Glutamatergic neuron (in vitro differentiated cells): ENCODE measurements at regions not wholly inside any gene's neighbourhood (a gene's known extent, or its start where the extent isn't known, plus 50 kb on each side); places are given as distances from the start of the nearest gene placed in this dataset.
"Not testable (repeated sequence)": the region's sequence is repeated elsewhere in the genome, so short reads cannot be mapped to it uniquely, and the experiment has no call there.

Experiments
- DNase-seq: peaks from one replicate; pipeline ENCODE4 v3.0.0; 2022
- H3K27ac Mint-ChIP-seq: one replicate; pipeline ENCODE4 v1.8.0; 2020; ENCODE audit warnings: mild to moderate bottlenecking, mixed read lengths, inconsistent platforms; ENCODE audit not compliant: unreplicated experiment
- H3K27me3 Mint-ChIP-seq: one replicate; pipeline ENCODE4 v1.8.0; 2020; ENCODE audit warnings: mild to moderate bottlenecking, moderate library complexity, mixed read lengths, inconsistent platforms; ENCODE audit not compliant: unreplicated experiment
- H3K36me3 Mint-ChIP-seq: one replicate; pipeline ENCODE4 v1.8.0; 2020; ENCODE audit warnings: mild to moderate bottlenecking, mixed read lengths, inconsistent platforms; ENCODE audit not compliant: unreplicated experiment
- H3K4me1 Mint-ChIP-seq: one replicate; pipeline ENCODE4 v1.8.0; 2020; ENCODE audit warnings: mild to moderate bottlenecking, low read depth, mixed read lengths, inconsistent platforms; ENCODE audit not compliant: unreplicated experiment
- H3K4me3 Mint-ChIP-seq: one replicate; pipeline ENCODE4 v1.8.0; 2020; ENCODE audit warnings: mild to moderate bottlenecking, mixed read lengths, inconsistent platforms; ENCODE audit not compliant: unreplicated experiment
- H3K9me3 Mint-ChIP-seq: one replicate; pipeline ENCODE4 v1.8.0; 2020; ENCODE audit warnings: mild to moderate bottlenecking, moderate library complexity, mixed read lengths, inconsistent platforms; ENCODE audit not compliant: unreplicated experiment
- TF ChIP-seq, protein P1 (sequence below): fragments of 200-600 bp; sonication (generic); IDR thresholded peaks from one replicate; pipeline ENCODE4 v1.5.0; 2021; ENCODE audit not compliant: partially characterized antibody, unreplicated experiment

DNA sequence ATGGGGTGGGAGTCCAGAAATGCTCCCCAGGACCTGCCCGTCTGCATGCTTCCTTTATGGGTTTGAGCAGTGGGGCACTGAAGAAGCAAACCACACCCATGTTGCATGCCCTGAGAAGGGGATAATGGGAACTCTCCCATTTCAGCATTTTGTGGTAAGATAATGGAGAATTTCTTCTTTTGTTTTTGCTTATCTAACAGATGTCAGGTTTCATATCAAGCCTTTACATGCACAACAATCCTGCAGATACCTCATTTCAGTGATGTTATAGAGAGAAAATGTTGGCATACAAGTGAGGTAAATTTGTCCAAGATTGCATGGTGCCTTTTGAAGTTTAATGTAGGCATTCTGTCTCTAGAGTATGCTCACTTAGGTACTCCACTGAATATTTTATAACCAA lies 177.0 kb downstream of the ALX1 start:
- no peaks in the 10 kb centered on the region for H3K4me1 Mint-ChIP-seq
- H3K36me3 Mint-ChIP-seq: no peaks in the 10 kb centered on the region
- no peak overlapping the region for H3K27ac Mint-ChIP-seq
- H3K4me3 Mint-ChIP-seq: no peak overlapping the region
- TF ChIP-seq, protein P1, sequence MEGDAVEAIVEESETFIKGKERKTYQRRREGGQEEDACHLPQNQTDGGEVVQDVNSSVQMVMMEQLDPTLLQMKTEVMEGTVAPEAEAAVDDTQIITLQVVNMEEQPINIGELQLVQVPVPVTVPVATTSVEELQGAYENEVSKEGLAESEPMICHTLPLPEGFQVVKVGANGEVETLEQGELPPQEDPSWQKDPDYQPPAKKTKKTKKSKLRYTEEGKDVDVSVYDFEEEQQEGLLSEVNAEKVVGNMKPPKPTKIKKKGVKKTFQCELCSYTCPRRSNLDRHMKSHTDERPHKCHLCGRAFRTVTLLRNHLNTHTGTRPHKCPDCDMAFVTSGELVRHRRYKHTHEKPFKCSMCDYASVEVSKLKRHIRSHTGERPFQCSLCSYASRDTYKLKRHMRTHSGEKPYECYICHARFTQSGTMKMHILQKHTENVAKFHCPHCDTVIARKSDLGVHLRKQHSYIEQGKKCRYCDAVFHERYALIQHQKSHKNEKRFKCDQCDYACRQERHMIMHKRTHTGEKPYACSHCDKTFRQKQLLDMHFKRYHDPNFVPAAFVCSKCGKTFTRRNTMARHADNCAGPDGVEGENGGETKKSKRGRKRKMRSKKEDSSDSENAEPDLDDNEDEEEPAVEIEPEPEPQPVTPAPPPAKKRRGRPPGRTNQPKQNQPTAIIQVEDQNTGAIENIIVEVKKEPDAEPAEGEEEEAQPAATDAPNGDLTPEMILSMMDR: no peak
- no peak for DNase-seq
- H3K27me3 Mint-ChIP-seq: no peaks in the 10 kb centered on the region
- no peaks in the 10 kb centered on the region for H3K9me3 Mint-ChIP-seq

DNA sequence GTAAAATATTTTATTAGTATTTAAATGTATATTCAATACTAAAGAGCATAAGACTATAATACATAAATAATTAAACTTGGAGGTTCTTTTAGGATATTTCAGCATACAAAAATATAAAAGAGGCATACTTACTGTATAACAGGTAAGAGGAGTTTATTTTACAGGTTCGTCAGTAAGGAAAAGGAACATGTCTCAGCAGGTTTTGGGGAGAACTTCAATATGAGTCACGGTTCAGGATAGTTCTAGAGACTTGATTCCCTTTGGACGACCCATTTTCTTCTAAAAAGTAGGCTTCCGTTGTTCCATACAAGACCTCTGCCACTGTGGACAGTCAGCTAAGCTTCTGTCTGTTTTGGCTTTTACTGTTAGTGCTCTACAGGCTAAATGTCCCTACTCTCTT lies 181.1 kb downstream of the ALX1 start:
- H3K27ac Mint-ChIP-seq: no peak overlapping the region
- peaks cover 3% of the 10 kb centered on the region for H3K27me3 Mint-ChIP-seq
- H3K9me3 Mint-ChIP-seq: peaks cover 2% of the 10 kb centered on the region
- TF ChIP-seq, protein P1: no peak
- H3K4me1 Mint-ChIP-seq: peaks cover 2% of the 10 kb centered on the region
- no peak overlapping the region for H3K4me3 Mint-ChIP-seq
- DNase-seq: no peak
- H3K36me3 Mint-ChIP-seq: no peaks in the 10 kb centered on the region

DNA sequence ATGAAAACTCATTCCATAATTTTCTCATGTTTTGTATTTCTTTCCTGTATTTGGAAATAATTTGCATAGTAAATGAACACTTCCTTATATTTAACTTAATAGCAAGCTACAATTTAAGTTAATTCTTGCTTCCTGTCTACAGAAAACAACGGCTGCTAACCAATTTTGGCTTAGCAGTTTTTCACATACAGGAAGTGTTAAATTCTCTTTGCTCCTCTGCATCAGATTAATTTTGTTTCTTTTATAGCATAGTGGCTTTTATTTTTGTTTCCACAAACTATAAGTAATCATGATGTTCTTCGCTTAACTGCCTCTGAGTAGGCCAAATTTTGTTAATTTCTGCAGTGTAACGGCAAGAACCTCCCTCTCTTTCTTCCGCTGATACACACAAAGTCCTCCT lies 182.9 kb downstream of the ALX1 start:
- peaks cover 2% of the 10 kb centered on the region for H3K9me3 Mint-ChIP-seq
- no peak for DNase-seq
- peaks cover 2% of the 10 kb centered on the region for H3K4me1 Mint-ChIP-seq
- H3K36me3 Mint-ChIP-seq: no peaks in the 10 kb centered on the region
- TF ChIP-seq, protein P1: no peak
- peaks cover 3% of the 10 kb centered on the region for H3K27me3 Mint-ChIP-seq
- no peak overlapping the region for H3K4me3 Mint-ChIP-seq
- H3K27ac Mint-ChIP-seq: no peak overlapping the region

DNA sequence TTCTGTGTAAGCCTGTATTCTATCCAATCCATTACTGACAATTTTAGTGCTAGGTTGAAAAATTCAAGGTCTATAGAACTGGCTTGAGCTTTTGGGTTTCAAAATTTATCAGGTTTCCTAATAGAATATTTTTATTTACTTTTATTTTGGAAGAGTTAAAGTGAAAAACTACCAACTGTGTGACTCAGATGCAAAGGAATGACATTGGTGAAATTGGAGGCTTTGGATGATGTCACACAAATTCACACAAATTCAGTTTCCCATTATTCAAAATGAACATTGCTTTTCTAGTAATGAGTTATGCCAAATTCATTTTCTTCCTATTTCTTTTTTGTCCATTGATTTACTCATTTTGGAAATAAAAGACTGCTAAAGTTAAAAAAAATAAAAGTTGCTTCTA lies 186.9 kb downstream of the ALX1 start:
- no peaks in the 10 kb centered on the region for H3K36me3 Mint-ChIP-seq
- no peak overlapping the region for H3K27ac Mint-ChIP-seq
- H3K4me1 Mint-ChIP-seq: peaks cover 5% of the 10 kb centered on the region
- H3K4me3 Mint-ChIP-seq: no peak overlapping the region
- peaks cover 2% of the 10 kb centered on the region for H3K9me3 Mint-ChIP-seq
- H3K27me3 Mint-ChIP-seq: peaks cover 3% of the 10 kb centered on the region
- TF ChIP-seq, protein P1: no peak
- DNase-seq: no peak

DNA sequence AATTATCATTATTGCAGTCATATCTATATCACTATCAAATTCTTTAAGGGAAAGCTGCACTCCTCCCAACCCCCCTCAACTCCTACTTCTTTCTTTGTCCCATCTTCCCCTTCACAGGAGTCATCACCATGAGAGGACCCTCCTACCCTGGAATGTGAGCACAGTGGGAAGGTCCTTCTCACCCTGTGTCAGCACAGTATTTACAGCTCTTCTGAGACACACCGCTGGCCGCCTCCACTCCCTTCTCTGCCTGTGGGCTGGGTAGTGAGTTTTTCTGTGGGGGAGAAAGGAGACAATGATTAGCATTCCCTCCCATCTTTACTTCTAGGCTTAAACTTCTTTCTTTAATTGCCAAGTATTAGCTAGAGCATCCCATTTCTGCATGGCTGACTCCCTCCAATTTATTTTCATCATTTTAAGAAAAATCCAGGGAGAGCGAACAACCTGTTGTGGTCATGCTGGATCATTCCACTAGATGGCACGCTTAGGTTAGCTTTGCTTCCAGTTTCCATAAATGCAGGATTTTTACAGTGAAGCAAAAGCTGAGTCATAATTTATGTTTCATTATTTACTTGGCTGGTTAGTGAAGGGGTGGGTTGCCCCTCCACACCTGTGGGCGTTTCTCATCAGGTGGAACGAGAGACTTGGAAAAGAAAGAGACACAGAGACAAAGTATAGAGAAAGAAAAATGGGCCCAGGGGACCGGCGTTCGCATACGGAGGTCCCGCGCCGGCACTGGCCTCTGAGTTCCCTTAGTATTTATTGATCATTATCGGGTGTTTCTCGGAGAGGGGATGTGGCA lies 188.5 kb downstream of the ALX1 start:
- TF ChIP-seq, protein P1: peak; percentile 78
- Mint-ChIP-seq H3K36me3 (no peaks in the 10 kb centered on the region), H3K4me1 (peaks cover 5% of the 10 kb centered on the region), H3K27ac (no peak overlapping the region), H3K27me3 (peaks cover 3% of the 10 kb centered on the region), H3K9me3 (peaks cover 2% of the 10 kb centered on the region), H3K4me3 (peak overlapping the region; percentile 90)
- peak; percentile 49 for DNase-seq

DNA sequence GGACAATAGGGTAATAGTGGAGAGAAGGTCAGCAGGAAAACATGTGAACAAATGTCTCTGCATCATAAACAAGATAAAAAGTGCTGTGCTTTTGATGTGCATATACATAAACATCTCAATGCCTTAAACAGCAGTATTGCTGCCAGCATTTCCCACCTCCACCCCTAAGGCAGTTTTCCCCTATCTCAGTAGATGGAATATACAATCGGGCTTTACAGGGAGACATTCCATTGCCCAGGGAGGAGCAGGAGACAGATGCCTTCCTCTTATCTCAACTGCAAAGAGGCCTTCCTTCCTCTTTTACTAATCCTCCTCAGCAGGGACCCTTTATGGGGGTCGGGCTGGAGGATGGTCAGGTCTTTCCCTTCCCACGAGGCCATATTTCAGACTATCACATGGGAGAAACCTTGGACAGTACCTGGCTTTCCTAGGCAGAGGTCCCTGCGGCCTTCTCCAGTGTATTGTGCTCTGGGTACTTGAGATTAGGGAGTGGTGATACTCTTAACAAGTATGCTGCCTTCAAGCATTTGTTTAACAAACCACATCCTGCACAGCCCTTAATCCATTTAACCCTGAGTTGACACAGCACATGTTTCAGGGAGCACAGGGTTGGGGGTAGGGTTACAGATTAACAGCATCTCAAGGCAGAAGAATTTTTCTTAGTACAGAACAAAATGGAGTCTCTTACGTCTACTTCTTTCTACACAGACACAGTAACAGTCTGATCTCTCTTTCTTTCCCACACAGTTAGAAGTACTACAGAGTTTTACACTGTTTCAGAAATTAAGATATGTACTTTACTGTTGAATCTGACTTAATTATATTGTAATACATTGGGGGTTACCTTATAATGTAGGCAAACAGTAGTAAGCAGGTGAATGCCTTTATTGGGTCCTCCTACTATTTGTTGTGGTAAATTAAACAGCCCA lies 189.4 kb downstream of the ALX1 start:
- H3K4me3 Mint-ChIP-seq: peak overlapping the region; percentile 90
- H3K27me3 Mint-ChIP-seq, DNase-seq, H3K36me3 Mint-ChIP-seq, H3K27ac Mint-ChIP-seq, H3K9me3 Mint-ChIP-seq, H3K4me1 Mint-ChIP-seq: not testable (repeated sequence)

DNA sequence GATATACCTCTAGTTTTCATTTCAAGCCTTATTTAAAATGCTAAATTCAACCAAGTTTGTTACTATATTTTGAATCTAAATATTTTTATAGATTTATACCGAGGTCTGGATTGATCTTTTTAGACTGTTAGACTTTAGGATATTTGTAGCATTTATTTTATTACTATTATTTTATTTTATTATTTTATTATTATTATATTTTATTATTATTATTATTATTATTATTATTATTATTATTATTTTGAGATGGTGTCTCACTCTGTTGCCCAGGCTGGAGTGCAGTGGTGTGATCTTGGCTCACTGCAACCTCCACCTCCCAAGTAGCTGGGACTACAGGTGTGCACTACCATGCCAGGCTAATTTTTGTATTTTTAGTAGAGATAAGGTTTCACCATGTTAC lies 195.3 kb downstream of the ALX1 start:
- not testable (repeated sequence) for DNase-seq, H3K27ac Mint-ChIP-seq, H3K27me3 Mint-ChIP-seq, H3K36me3 Mint-ChIP-seq, H3K4me3 Mint-ChIP-seq, H3K4me1 Mint-ChIP-seq, H3K9me3 Mint-ChIP-seq
